ENCODE measurements at regions not wholly inside any gene's neighbourhood (a gene's known extent, or its start where the extent isn't known, plus 50 kb on each side); places are given as distances from the start of the nearest gene placed in this dataset.
"Not testable (repeated sequence)": the region's sequence is repeated elsewhere in the genome, so short reads cannot be mapped to it uniquely, and the experiment has no call there.

DNA sequence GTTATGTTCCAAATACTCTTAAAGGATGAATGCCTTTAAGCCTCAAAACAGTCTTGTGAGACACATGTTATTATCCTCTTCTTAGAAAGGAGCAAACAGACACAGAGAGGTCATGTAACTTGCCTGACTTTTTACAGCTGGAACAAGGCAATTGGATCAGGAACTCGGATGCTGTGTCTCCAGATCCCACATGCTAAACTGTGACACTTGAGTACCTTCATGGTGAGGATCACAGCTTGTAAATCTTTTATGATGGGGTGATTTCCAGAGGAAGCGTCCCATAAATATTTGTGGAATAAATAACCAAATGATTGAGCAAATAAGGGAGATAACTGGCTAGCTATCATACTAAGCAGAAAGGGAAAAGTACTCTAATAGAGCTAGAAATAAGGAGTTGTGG, 171.2 kb downstream of the C11orf91 start:
- DNase-seq (ENCODE audit: low read depth in 3 of 3): no peak

DNA sequence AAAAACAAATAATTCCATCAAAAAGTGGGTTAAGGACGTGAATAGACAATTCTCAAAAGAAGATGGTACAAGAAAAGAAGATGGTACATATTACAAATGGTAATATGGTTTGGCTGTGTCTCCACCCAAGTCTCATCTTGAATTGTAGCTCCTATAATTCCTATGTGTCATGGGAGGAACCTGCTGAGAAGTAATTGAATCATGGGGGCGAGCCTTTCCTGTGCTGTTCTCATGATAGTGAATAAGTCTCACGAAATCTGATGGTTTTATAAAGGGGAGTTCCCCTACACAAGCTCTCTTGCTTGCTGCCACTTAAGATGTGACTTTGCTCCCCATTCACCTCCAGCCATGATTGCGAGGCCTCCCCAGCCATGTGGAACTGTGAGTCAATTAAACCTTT, 172.9 kb downstream of the C11orf91 start:
- not testable (repeated sequence) for DNase-seq (ENCODE audit: low read depth in 3 of 3)

DNA sequence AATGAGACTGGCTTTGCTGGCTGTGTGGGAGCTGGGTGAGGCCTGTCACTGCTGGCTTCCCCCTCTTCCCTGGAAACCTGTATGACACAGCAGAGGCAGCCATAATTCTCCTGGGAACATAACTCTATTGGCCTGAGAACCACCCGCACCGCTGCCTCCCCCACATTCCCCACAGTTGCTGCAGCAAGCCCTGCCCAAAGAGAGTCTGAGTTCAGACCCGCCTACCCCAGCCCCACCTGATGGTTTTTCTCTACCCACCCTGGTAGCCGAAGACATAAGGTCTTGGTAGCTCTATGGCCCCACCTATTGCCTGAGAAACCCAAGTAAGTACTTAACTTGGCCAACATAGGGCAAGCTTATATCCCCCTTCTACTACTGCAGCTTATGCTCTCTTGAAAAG, 174.8 kb downstream of the C11orf91 start:
- DNase-seq (ENCODE audit: low read depth in 3 of 3): no peak

DNA sequence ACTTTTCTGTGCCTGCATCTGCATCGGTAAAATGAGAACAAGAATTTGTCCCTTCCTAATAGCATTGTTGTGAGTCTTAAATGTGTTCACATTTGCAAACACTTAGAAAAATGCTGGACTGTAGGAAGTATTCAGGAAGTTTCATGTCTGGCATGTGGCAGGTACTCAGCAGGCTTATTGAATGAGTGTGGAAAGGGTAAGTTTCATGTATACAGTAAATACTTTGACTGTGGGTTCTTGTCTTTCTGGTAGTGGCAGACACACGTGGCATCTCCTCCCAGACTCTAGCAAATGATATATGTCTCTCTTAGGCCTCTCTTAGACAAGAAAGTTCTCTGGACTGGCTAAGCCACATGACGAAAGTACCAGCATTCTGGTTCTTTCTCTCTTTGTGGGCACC, 179.2 kb downstream of the C11orf91 start:
- DNase-seq (ENCODE audit: low read depth in 3 of 3): no peak

DNA sequence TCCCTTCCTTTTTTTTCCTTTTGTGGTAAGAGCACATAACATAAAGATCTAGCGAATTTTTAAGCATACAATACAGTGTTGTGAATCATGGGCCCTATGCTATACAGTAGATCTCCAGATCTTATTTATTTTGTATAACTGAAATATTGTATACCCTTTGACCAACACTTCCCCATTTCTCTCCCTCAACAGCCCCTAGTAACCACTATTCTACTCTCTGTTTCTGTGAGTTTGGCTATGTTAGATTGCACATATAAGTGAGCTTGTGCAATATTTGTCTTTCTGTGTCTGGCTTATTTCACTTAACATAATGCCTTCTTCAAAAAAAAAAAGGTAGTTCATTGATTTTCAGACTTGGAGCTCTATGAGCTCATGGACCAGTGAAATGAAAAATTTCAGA, 180.5 kb downstream of the C11orf91 start:
- no peak for DNase-seq (ENCODE audit: low read depth in 3 of 3)

DNA sequence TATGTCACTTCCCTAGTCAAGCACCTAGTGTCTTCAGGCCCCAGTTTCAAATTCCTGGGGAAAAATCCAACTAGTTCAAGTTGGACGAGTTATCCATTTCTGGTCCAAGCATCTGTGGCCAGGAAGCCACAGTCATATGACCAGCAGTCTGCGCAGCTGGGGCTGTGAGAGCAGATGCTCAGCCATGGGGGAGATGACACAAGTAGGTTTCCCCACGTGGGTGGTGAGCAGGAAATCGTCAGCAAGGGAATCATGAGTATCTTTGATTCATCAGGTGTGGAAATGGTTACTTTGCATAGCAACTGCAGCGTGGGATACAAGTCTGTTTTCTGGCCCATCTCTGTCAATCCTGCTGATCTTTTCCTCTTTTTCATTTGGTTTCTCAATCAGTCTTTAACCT, 185.3 kb downstream of the C11orf91 start:
- DNase-seq (ENCODE audit: low read depth in 3 of 3): no peak

DNA sequence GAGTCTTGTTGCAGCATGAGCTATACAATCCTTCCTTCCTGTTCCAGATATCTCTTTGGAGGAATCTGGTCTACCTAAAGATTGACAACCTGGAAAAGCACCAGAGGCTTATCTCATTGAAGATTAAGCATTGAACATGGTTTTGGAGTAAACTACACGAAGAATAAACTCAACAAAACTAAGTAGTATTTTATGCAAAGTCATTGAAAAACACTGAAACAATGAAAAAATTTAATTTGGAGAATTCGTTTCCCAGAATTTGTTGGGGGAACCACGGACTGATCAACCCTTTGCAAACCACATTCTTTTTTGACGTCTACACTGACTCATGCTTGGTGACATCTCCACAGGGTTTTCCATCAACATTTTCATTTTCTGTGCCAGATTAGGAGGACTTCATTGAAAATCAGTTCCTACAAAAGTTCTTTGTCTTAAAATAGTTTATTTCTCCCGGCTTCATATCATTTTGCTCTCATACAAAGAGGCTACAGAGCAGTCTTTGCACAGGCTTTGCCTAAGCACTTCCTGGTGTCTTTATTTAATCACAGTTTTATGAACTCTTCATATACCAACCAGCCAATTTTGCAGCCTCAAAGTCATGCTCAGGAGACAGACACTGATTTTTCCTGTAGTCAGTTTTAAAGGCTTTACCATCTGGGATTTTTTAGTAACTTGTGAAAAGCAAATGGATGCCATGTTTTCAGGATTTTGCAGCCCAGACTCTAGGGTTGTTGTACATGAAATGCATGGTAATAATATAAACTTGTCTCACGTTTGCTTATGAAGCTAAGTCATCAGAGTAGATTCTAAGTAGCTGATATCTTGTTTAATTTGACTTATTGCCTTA, 186.3 kb downstream of the C11orf91 start:
- DNase-seq (ENCODE audit: low read depth in 3 of 3): no peak

DNA sequence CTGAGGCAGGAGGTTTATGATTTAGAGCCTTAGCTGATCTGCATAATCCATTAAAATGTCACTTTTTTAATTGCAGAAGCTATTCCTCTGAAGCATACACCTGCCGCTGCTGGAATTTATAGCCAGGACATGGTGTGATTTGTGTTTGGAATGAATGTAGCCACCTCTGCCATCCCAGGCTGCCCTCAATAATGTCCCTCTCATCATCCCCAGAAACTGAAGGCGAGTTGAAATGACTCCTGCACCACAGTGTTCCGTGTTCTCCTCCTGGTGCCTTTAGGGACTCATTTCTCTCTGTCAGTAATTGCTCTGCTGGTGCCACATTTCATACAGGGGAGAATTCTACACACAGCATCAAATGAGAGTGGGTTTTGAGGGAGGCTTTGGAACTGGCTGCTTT, 191.0 kb downstream of the C11orf91 start:
- DNase-seq (ENCODE audit: low read depth in 3 of 3): no peak

DNA sequence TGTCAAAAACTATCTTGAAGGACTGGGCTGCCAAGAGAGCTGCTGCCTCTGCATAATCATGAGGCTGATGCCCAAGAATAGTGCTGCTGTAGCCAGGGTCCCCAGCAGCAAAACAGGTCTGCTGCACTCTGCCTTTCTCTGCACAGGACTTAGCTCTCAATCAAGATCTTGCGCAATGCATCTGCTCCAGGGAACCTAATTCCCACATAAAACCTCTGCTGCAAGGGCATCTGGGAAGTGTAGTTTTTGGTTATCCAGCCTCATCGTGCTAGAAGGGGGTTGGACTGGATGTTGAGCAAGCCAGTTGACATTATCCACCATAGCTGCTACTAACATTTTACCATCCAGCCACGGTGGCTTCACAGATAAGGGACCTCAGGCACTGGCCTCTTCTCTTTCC, 192.7 kb downstream of the C11orf91 start:
- DNase-seq (ENCODE audit: low read depth in 3 of 3): no peak

DNA sequence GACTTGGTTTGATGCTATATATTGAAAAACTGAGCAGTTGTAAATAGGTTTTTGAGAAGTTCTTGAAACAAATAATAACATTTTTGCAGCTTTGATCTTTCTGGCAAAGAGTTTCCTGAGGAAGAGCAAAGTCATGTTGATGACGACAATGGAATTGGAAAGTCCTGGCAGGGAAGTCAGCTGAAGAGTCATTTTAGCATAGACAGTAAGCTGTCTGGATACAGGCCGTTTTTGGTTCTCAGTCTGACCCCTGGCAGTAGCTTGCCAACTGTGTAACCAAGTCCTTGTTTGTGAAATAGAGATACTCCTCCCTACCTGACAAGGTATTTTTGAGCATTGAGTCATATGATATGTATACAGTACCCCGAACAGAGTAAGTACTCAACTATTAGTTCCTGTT, 193.3 kb downstream of the C11orf91 start:
- DNase-seq (ENCODE audit: low read depth in 3 of 3): no peak

DNA sequence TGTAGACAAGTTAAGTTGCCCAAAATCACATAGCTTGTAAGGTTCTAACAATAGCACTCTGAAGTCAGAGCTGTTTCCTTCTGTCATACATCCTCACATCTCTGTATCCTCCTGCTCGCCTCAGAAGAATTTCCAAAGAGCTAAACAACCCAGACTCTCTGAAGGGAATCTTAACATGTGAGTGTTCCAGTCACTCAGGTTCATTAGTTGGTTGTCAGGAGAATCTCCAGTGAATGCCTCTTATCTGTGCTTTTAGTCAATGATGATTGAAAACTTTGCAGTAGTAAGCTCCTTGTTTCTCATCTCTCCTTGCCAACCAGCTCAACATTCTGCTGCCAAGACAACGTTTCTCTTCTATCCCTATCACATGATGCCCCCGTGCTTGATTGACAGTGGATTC, 195.5 kb downstream of the C11orf91 start:
- DNase-seq (ENCODE audit: low read depth in 3 of 3): no peak

DNA sequence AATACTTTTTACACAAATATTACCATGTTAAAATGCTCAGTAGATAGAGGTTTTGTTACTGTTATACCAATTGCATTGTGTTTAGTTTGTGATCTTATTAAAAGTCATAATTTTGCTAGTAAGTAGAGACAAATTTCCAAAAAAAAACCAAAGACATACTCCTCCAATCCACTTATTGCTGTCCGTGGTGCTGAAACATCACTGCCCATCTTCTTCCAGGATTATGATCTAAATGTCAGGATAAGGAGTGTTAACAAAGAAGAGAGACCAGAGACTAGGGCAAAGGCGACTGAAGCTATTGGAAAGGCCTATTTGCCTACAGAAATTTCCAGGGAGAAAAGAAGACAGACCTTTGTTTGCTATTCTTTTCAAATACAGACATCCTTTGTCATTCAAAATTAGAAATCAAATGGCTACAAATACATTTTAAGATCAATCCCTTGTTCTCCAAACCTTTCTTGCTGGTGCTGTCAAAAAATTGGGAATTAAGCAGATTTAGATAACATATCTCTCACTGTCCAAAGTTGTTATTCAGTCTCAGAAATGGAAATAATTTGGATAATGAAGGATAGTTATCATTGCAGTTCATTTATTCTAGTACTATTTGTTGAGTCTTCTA, 199.7 kb downstream of the C11orf91 start:
- no peak for DNase-seq (ENCODE audit: low read depth in 3 of 3)

DNA sequence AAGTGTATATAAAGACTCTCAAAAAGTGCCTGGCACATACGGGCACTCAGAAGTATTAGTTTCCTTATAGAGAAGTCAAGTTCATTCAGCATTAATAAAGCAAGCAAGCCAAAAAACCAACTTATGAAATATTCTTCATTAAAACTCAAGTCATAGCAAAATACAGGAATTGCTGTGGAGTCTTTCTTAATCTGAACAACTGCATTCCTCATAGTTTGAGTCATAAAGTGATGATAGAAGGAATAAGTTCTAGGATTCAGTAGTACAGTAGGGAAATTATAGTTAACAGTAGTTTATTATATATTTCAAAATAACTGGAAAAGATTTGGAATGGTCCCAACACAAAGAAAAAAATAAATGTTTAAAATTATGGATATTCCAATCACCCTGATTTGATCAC, 200.3 kb downstream of the C11orf91 start:
- DNase-seq (ENCODE audit: low read depth in 3 of 3): no peak

DNA sequence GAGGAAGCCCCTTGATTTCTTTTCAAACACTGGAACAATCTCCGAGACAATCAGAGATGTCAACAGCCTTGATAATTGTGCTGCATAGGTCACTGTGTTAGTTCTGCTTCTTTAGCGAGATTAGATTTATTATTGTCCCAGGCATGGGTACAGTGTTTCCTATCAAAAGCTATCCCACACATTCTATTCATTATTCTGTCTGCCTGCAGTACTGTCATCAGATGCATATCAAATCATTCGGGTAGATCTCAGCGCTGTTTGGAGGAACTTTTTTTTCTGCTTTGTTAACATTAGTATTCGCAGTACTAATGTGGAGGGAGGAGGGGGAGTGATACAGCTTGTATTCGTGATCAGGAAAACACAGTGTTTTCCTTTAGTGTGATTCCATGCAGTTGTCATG, 208.0 kb downstream of the C11orf91 start:
- no peak for DNase-seq (ENCODE audit: low read depth in 3 of 3)

DNA sequence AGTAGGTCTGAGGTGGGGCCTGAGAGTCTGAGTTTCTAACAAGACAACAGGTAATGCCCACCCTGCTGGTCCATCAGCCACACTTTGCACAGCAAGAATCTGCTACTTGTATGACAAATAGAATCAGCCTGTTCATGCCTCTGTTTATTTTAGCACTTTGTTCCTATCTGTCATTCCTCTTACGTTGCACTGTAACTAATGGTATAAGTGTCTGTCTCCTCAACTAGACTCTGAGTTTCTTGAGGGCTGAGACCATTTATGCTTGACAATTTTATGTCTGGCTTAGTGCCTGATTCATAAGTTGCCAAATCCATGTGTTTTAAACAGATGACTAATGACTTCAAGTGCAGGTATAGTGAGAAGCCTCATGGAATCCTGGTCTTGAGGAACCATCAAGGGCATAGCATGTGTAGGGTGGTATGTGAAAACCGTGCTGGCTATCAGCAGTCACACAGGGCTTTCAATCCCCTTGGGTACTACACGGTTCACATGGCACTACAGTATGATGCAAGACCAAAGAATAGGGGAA, 209.7 kb downstream of the C11orf91 start:
- no peak for DNase-seq (ENCODE audit: low read depth in 3 of 3)

DNA sequence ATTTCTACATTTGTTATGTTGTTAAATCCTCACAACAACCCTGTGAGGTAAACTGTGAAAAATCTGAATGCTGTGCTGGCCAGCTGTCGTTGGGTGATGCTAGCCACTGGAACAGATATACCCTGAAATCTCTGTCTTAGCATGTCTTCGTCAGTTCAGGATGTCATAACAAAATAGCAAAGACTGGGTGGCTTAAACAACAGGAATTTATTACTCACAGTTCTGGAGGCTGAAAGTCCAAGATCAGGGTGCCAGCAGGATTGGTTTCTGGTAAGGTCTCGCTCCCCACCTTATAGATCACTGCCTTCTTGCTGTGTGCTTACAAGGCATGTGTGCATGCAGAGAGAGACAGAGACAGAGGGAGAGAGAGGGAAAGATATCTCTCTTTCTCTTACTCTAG, 211.7 kb downstream of the C11orf91 start:
- DNase-seq (ENCODE audit: low read depth in 3 of 3): no peak

DNA sequence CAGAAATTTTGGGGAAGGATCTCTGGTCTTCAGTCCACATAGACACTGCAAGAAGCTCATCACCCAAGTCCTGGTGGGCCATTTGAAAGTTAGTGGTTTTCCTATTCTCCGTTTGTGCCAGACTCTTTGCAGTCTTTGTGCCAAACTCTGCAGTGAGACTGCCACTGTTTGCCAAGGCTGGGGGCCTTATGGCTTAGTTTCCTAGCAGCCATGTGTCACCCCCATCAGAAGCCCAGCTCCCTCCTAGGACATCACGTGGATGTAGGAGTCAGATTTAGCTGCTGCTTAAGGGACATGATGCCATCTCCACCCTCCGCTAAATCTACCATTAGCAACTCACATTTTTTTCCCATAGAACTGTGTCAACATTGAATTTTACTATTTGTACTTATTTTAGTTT, 220.0 kb downstream of the C11orf91 start:
- no peak for DNase-seq (ENCODE audit: low read depth in 3 of 3)

DNA sequence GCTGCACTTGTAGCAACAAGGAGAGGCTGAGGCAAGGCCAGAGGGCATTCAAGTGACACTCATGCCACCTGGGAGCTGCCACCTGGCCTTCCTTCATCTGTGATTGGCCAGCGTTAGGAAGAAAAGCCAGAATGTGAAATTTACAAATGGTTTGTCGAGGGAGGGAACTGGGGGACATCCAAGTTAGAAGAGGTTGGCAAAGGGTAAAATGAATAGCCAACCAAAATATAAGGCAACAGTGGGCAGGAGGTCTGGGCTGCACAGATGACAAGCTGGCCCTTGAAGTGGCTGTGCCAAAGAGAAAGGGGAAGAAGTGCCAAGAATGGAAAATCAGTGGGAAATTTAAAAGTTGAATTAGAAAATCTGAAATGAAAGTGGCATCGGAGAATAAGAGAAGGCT, 221.4 kb downstream of the C11orf91 start:
- DNase-seq (ENCODE audit: low read depth in 3 of 3): no peak

DNA sequence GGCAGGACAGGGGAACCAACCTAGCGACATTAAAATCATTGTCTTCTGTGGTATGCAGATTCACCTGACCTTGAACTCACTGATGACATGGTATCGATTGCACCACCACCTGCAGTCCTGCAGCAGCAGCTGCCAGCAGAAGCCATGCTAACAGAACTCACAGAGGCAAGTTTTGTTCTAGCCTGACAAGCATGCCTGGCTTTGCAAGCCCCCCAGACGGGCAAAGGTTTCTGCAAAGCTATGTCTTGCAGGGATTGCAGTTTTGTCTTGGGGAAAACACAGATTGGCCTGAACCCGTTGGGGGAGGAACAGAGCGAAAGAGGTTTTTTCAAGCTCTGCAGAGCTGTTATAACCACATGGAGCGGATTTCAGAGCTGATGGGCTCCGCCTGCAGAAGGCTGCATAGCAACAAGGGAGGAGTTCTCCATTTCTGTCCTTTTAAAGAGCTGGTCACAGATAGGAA, 221.0 kb downstream of the HIPK3 start:
- DNase-seq (ENCODE audit: low read depth in 3 of 3): no peak

DNA sequence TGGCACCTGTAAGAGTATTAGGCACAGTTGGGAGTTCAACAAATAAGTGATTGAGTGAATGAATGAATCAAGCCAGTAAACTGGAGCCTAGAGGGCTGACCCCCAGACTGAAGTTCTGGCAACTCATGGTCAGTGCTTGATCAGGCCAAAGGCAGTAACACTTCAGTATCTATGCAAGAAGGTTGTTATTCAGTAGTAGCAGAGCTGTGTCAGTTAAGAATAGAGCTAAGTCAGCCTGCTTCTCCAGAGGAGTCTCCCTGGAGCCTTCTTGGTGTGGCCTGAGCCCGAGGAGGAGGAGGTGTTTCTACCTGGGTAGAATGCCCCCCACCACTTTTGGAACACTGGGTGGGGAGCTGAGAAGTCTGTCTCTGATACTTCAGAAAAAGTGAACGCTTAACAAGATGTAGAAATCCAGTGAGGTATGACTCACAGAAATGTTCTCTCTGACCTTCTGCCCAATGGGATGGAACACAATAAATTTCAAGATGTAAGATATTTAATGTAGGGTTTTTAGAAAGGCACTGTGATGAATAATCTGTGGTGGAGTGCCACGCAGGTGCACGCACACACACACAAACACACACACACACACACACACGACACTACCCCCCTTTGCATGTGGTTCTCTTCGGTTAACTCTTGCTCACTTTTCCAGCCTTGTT, 219.9 kb downstream of the HIPK3 start:
- no peak for DNase-seq (ENCODE audit: low read depth in 3 of 3)

DNA sequence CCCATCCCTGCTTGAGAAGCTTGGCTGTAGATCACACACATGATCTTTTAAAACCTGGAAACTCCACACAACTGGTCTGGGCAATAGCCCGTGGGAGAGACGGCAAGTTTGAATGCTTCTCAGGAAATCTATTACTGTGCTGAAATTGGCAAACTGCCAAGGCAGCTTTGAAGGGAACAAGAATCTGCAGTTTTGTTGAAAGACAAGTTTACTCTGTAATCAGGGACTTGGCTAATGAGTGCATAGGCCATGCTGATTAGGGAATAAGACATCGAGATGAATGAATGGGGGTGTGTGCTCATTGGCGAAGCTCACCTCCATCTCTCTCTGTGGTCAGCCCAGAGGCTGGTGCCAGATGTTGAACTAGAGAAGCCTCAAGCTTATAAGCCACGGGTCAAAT, 218.8 kb downstream of the HIPK3 start:
- no peak for DNase-seq (ENCODE audit: low read depth in 3 of 3)

DNA sequence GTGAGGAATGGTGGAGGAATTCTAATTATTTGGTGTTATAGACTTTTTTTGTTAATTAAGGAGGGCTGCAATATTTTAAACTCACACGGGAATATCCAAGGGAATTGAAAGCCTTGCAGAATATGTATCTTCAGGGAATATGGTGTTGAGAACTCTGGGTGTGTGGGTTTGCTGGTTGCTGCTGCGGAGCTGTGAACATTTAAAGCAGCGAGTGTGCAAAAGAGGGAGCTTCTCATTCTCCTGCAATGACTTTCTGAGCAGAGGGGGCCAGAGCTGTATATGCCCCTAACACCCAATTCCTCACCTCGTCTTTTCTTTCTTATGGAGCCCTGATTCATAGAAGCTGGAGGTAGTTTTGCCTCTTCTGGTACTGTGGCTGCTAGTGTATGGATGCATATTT, 217.7 kb downstream of the HIPK3 start:
- no peak for DNase-seq (ENCODE audit: low read depth in 3 of 3)

DNA sequence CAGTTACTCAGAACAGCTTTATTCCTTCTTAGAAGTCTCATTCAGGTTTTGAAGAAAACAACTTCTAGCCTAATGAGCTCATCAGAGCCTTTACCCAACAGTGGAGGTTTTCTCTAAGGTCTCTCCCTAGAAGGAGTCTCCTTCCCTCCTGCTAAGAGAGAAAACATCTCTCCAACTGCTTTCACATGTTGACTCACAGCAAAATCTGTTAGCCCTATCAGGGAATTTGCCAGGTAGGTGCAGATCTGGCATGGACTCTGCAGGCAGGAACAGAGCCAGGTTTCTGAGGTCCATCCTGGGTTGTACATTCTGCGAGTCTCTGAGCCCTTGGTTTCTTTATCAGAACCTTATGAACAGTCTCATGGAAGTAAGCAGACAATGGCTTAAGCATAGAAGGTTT, 214.4 kb downstream of the HIPK3 start:
- no peak for DNase-seq (ENCODE audit: low read depth in 3 of 3)

All from stimulated activated CD4-positive, alpha-beta T cell treated with anti-CD3 and anti-CD28 coated beads, TNF-alpha, amount 100 ng/mL, for 4 hours (primary cell).